RWPE1 (cell line): ENCODE measurements at regions not wholly inside any gene's neighbourhood (a gene's known extent, or its start where the extent isn't known, plus 50 kb on each side); places are given as distances from the start of the nearest gene placed in this dataset.

Experiments used
- CTCF ChIA-PET: fragments of 350-600 bp; sonication (Branson Sonifier 250); formaldehyde crosslinking; extraction: SDS; loops from one replicate; lab custom pipeline; 2021; lab: Yijun Ruan, JAX
- POLR2A ChIA-PET: fragments of 400-600 bp; formaldehyde crosslinking; extraction: SDS; loops from one replicate; lab custom pipeline; 2020; ENCODE audit warnings: antibody characterized with exemption; ENCODE audit not compliant: low non-redundant PET; lab: Yijun Ruan, JAX
- DNase-seq: peaks from one replicate; pipeline ENCODE4 v3.0.0; 2012; ENCODE audit warnings: low spot score
- H3K27ac ChIP-seq: fragments of 450-650 bp; 2 replicates; pipeline ENCODE4 v1.5.1; 2017
- TF ChIP-seq, protein P1 (sequence below): fragments of 450-650 bp; conservative IDR thresholded peaks from 2 replicates; pipeline ENCODE4 v1.5.1; 2017; ENCODE audit warnings: low read depth, mild to moderate bottlenecking

DNA sequence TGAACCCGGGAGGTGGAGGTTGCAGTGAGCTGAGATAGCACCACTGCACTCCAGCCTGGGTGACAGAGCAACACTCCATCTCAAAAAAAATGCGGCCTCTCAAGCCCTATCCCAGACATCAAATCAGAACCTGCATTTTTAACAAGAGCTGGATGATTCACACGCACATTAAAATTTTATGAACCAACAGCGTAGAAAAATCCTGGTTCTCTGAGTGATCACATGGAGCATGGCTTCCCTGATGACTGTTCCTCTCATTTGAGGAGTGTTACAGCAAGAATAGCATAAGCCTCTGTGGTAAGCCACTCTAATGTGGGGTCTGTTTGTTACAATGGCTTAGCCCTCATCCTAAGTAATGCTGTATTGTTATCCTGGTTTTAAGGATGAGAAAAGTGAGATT, 163.6 kb downstream of the BRMS1L start:
- POLR2A ChIA-PET, result no interaction called here
- TF ChIP-seq, protein P1, sequence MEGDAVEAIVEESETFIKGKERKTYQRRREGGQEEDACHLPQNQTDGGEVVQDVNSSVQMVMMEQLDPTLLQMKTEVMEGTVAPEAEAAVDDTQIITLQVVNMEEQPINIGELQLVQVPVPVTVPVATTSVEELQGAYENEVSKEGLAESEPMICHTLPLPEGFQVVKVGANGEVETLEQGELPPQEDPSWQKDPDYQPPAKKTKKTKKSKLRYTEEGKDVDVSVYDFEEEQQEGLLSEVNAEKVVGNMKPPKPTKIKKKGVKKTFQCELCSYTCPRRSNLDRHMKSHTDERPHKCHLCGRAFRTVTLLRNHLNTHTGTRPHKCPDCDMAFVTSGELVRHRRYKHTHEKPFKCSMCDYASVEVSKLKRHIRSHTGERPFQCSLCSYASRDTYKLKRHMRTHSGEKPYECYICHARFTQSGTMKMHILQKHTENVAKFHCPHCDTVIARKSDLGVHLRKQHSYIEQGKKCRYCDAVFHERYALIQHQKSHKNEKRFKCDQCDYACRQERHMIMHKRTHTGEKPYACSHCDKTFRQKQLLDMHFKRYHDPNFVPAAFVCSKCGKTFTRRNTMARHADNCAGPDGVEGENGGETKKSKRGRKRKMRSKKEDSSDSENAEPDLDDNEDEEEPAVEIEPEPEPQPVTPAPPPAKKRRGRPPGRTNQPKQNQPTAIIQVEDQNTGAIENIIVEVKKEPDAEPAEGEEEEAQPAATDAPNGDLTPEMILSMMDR, result no peak
- DNase-seq, result no peak
- CTCF ChIA-PET, result no interaction called here
- no peak overlapping the region for H3K27ac ChIP-seq

DNA sequence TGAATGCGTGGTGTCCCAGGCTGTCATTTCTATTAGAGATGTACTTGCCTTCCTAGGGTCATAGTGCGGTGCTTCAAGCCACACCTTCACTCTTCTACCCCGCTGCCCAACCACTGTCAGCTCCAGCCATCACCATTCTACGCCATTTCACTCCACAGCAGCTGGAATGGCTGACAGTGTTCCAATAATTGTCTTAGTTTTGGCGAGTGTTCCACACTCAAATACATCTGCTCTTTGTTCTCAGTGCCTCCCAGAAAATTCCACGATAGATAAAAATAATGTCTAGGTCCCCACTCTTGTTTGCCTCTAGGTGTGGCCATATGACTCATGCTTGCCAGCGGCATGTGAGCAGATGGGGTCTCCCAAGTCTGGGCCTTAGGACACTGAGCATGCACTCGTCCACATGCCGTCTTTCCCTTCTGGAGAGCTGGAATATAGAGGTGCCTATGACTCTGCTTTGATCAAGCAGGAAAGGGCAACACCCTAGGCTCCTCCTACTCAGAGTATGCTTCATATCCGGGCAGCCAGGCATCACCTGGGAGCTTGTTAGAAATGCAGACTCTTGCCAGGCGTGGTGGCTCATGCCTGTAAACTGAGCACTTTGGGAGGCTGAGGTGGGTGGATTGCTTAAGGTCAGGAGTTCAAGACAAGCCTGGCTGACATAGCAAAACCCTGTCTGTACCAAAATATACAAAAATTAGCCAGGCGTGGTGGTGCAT, 163.0 kb downstream of the BRMS1L start:
- ChIA-PET CTCF (no interaction called here), POLR2A (no interaction called here)
- TF ChIP-seq, protein P1, result no peak
- no peak for DNase-seq
- H3K27ac ChIP-seq, result no peak overlapping the region

DNA sequence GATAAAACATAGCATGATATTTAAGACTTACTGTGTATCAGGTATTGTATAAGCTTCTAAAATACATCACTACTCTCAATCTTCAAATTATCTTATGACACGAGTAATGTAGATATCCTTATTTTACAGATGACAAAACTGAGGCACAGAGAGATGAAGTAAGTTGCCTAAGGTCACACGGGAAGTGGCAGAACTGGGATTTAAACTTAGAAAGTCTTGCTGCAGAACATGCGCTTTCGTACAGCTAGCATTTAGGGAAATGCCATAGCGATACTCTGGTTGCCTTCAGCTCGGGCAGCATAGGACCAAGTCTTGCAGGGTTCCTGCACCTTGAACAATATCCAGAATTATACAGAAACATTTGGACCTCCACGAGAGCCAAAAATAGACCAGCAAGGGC, 162.4 kb downstream of the BRMS1L start:
- no peak overlapping the region for H3K27ac ChIP-seq
- TF ChIP-seq, protein P1, result no peak
- POLR2A ChIA-PET, result no interaction called here
- CTCF ChIA-PET, result no interaction called here
- no peak for DNase-seq

DNA sequence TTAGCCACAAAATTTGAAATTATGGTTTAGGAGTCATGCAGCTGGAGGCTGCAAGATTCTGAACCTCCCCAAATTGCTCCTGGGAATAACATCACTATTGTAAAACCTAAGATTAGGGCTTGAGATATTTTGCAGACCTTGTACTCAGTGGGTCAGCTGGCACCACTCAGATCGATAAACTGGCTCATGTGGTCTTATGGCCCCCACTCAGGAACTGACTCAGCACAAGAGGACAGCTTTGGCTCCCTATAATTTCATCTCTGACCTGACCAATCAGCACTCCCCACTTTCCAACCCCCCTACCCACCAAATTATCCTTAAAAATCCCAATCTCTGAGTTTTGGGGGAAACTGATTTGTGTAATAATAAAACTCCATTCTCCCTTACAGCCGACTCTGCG, 161.6 kb downstream of the BRMS1L start:
- no peak for DNase-seq
- TF ChIP-seq, protein P1, result no peak
- no peak overlapping the region for H3K27ac ChIP-seq
- POLR2A ChIA-PET, result no interaction called here
- CTCF ChIA-PET, result no interaction called here

DNA sequence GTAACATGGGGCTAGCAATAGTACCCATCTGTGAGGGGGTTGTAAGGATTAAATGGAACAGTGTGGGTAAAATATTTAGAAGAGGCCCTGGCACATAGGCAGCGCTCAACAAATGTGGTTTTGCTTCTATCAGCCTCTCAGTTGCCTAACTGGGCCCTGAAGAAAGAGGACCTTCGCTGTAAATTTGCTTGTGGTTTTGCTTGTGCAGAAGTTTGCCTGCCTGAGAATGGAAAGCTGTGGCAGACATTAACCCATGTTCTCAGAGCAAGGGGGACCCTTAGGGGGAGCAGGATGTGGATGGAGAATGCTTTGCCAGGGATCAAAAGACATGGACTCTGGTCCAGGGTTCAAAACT, 160.1 kb downstream of the BRMS1L start:
- POLR2A ChIA-PET, result no interaction called here
- CTCF ChIA-PET, result no interaction called here
- DNase-seq, result no peak
- TF ChIP-seq, protein P1, result no peak
- H3K27ac ChIP-seq, result no peak overlapping the region

DNA sequence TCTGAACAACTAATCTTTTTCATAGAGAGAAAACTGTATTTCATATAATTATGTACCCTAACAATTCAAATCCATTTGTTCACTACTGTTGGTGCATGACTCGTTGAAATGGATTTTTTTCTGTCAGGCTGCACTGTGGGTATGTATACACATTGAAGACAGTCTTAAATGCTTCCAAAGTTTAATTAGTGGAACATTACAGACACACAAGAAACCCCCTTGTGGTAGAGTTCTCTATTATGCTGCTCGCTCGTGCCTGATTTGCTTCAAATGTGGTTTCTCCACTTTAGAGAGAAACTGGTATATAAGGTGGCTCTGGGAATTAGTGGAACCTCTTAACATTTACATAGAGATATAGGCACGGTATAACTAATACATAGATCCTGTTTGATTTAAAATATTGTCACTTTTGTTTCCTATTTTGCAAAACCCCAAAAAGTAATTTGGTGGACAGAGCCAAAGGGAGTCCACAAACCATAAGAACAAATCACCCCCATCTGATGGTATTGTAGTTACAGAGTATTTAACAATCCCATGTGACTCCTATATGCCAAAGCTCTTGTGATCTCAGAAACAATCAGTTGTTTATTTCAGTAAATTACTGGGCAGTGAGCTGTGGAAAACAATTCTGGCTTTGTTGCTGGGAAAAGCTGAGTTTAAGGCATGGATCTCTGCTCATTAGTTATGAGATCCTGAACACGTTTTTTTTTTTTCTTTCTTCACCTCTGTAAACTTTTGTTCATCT, 159.5 kb downstream of the BRMS1L start:
- POLR2A ChIA-PET, result no interaction called here
- CTCF ChIA-PET, result no interaction called here
- DNase-seq, result no peak
- no peak overlapping the region for H3K27ac ChIP-seq
- TF ChIP-seq, protein P1, result no peak
